Prostate gland (tissue), 2 donors: ENCODE measurements at regions not wholly inside any gene's neighbourhood (a gene's known extent, or its start where the extent isn't known, plus 50 kb on each side); places are given as distances from the start of the nearest gene placed in this dataset.
"Not testable (repeated sequence)": the region's sequence is repeated elsewhere in the genome, so short reads cannot be mapped to it uniquely, and the experiment has no call there.

Source experiments
- DNase-seq: peaks from one replicate; pipeline ENCODE4 v3.0.0-alpha.2; 2019; ENCODE audit warnings: low spot score
- H3K27ac ChIP-seq, 2 donors: fragments of 200-600 bp; sonication (generic); 2 replicates each; pipeline ENCODE4 v1.5.1; 2017 to 2019
- H3K27me3 ChIP-seq: fragments of 200-600 bp; sonication (generic); replicated peaks from 2 replicates; pipeline ENCODE4 v1.5.1; 2019; ENCODE audit not compliant: insufficient read depth
- H3K36me3 ChIP-seq, 2 donors: fragments of 200-600 bp; sonication (generic); 1 replicate in 1 of 2; 2 replicates in 1 of 2; pipeline versions ENCODE4 v1.5.1 to v1.8.1; 2017 to 2019
- H3K4me1 ChIP-seq: fragments of 200-600 bp; sonication (generic); replicated peaks from 2 replicates; pipeline ENCODE4 v1.5.1; 2019
- H3K4me3 ChIP-seq, 2 donors: fragments of 200-600 bp; sonication (generic); 2 replicates each; pipeline ENCODE4 v1.5.1; 2017 to 2019
- H3K9me3 ChIP-seq: fragments of 200-600 bp; sonication (generic); 2 replicates; pipeline ENCODE4 v1.5.1; 2017
- POLR2A ChIP-seq: fragments of 450-650 bp; IDR thresholded peaks from one replicate; pipeline ENCODE4 v1.6.1; 2016; ENCODE audit warnings: antibody characterized with exemption, mild to moderate bottlenecking
- POLR2AphosphoS5 ChIP-seq: sonication (generic); formaldehyde crosslinking; IDR thresholded peaks from one replicate; pipeline ENCODE4 v1.6.1; 2017; ENCODE audit warnings: antibody characterized with exemption
- WGBS: methylation state at CpG from one replicate; pipeline ENCODE4 v1.1.5; 2018; 5-methylcytosine and 5-hydroxymethylcytosine counted together
- intact Hi-C: fragments of 100-400 bp; cut with DNase I; formaldehyde crosslinking; loops from one replicate; pipeline ENCODE4 v1.14.2; 2022
- TF ChIP-seq, protein P1 (sequence below), 4 experiments: fragments of 200-600 bp in 2 of 4; fragments of 450-650 bp in 2 of 4; sonication (generic) in 2 of 4; IDR thresholded peaks; 1 replicate in 3 of 4; 2 replicates in 1 of 4; pipeline ENCODE4 v1.5.1; 2016 to 2019; ENCODE audit warnings: antibody characterized with exemption in 4 of 4, mild to moderate bottlenecking in 2 of 4, moderate library complexity in 2 of 4

DNA sequence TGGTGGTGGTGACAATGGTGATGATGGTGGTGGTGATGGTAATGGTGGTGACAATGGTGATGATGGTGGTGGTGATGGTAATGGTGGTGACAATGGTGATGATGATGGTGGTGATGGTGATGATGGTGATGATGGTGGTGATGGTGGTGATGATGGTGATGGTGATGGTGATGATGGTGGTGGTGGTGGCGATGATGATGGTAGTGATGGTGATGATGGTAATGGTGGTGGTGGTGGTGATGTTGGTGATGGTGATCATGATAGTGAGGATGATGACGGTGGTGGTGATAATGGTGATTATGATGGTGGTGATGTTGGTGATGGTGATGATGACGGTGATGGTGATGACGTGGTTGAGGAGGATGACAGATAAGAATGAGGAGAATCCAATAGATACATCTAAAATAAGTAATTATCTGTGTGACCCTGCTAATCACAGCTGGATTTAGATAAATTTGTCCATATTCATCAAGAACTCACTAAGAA lies 170.7 kb upstream of the SFSWAP start:
- H3K36me3 ChIP-seq: no peaks in the 10 kb centered on the region
- no peak for DNase-seq
- peaks cover 2% of the 10 kb centered on the region for H3K27me3 ChIP-seq
- H3K4me1 ChIP-seq: no peaks in the 10 kb centered on the region
- WGBS: 94% methylated on average over 4 of the region's 4 CpGs
- no peaks in the 10 kb centered on the region for H3K9me3 ChIP-seq
- H3K4me3 ChIP-seq: no peak overlapping the region
- TF ChIP-seq POLR2A (no peak), POLR2AphosphoS5 (no peak)
- TF ChIP-seq, protein P1, sequence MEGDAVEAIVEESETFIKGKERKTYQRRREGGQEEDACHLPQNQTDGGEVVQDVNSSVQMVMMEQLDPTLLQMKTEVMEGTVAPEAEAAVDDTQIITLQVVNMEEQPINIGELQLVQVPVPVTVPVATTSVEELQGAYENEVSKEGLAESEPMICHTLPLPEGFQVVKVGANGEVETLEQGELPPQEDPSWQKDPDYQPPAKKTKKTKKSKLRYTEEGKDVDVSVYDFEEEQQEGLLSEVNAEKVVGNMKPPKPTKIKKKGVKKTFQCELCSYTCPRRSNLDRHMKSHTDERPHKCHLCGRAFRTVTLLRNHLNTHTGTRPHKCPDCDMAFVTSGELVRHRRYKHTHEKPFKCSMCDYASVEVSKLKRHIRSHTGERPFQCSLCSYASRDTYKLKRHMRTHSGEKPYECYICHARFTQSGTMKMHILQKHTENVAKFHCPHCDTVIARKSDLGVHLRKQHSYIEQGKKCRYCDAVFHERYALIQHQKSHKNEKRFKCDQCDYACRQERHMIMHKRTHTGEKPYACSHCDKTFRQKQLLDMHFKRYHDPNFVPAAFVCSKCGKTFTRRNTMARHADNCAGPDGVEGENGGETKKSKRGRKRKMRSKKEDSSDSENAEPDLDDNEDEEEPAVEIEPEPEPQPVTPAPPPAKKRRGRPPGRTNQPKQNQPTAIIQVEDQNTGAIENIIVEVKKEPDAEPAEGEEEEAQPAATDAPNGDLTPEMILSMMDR (IDR thresholded peaks at IDR 0.05): no peak
- no peak overlapping the region for H3K27ac ChIP-seq
- intact Hi-C loops: no loop called here

DNA sequence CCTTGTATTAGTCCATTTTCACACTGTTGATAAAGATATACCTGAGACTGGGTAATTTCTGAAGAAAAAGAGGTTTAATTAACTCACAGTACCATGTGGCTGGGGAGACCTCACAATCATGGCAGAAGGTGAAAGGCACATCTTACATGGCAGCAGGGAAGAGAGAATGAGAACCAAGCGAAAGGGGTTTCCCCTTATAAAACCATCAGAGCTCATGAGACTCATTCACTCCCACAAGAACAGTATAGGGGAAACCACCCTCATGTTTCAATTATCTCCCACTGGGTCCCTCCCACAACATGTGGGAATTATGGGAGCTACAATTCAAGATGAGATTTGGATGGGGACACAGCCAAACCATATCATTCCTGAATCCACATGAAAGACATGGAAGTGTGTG lies 169.4 kb upstream of the SFSWAP start:
- DNase-seq, H3K4me1 ChIP-seq, intact Hi-C loops, H3K9me3 ChIP-seq, H3K27ac ChIP-seq, H3K4me3 ChIP-seq, H3K27me3 ChIP-seq, H3K36me3 ChIP-seq: not testable (repeated sequence)
- 100% methylated on average over 1 of the region's 1 CpG for WGBS

DNA sequence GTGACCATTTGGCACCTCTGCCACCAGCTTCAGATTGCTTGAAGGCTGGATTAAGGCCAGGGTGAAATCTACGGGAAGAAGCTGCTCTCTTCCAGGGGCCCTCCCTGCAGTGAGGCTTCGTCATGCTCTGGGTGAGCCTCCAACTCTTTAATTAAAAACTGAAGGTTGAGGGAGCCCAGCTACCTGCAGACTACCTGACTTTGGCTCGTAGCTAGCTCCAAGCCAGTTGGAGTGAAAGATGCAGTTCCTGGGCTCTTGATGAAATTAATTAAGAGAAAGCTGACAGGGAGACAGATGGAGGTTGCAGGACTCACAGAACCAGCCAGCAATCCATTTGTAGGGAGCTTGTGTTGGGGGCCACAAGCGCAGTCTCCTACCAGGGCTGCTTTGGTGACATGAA lies 168.5 kb upstream of the SFSWAP start:
- no peak for TF ChIP-seq POLR2A
- TF ChIP-seq, protein P1 (IDR thresholded peaks at IDR 0.05): no peak
- H3K9me3 ChIP-seq: no peaks in the 10 kb centered on the region
- no peak overlapping the region for H3K4me3 ChIP-seq
- intact Hi-C loops: no loop called here
- H3K4me1 ChIP-seq: no peaks in the 10 kb centered on the region
- H3K27me3 ChIP-seq: peaks cover 2% of the 10 kb centered on the region
- no peaks in the 10 kb centered on the region for H3K36me3 ChIP-seq
- H3K27ac ChIP-seq: no peak overlapping the region
- DNase-seq: no peak
- 71% methylated on average over 4 of the region's 4 CpGs for WGBS

DNA sequence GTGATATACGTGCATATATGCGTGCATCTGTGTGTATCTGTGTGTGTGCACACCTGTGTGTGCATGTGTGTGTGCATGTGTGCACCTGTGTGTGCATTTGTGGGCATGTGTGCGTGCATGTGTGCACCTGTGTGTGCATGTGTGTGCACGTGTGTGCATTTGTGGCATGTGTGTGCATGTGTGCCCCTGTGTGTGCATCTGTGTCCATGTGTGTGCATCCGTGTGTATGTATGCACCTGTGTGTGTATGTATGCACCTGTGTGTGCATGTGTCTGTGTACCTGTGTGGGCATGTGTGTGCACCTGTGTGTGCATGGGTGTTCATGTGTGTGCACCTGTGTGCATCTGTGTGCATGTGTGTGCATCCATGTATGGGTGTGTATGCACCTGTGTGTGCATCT lies 167.8 kb upstream of the SFSWAP start:
- WGBS: 89% methylated on average over 5 of the region's 5 CpGs
- TF ChIP-seq, protein P1 (IDR thresholded peaks at IDR 0.05): no peak
- TF ChIP-seq POLR2A (no peak), POLR2AphosphoS5 (no peak)
- intact Hi-C loops: no loop called here

DNA sequence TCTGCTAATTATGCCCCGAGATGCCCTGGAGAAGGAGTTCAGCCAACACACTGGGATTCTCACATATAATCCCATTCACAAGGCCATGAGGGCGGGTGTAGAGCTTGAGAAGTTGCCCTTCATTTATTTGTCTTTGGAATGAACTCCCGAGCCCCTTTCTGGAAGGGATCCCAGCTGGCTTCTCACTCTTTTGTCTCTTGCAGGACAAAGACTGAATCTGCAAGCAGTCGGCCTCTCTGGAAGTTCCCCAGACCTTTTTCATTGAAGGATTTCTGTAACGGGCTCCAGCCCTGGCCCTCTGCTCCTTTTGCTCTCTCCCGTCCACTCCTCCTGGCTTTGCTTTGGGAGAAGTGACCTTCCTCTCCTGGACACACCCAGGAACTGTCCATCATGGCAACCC lies 163.3 kb upstream of the SFSWAP start:
- no peak overlapping the region for H3K27ac ChIP-seq
- H3K4me1 ChIP-seq: no peaks in the 10 kb centered on the region
- H3K27me3 ChIP-seq: peaks cover under 1% of the 10 kb centered on the region
- H3K4me3 ChIP-seq: no peak overlapping the region
- intact Hi-C loops: no loop called here
- TF ChIP-seq POLR2A: no peak
- TF ChIP-seq, protein P1 (IDR thresholded peaks at IDR 0.05): no peak
- no peak for TF ChIP-seq POLR2AphosphoS5
- H3K9me3 ChIP-seq: no peaks in the 10 kb centered on the region
- DNase-seq: no peak
- H3K36me3 ChIP-seq: no peaks in the 10 kb centered on the region
- 53% methylated on average over 6 of the region's 6 CpGs for WGBS

More for the DNA sequence above, 167.8 kb upstream of the SFSWAP start:
- no peak overlapping the region for H3K27ac ChIP-seq
- no peaks in the 10 kb centered on the region for H3K4me1 ChIP-seq
- no peaks in the 10 kb centered on the region for H3K36me3 ChIP-seq
- H3K4me3 ChIP-seq: no peak overlapping the region
- no peaks in the 10 kb centered on the region for H3K9me3 ChIP-seq
- no peak for DNase-seq
- peaks cover 2% of the 10 kb centered on the region for H3K27me3 ChIP-seq
